MCF 10A (cell line): ENCODE measurements at regions not wholly inside any gene's neighbourhood (a gene's known extent, or its start where the extent isn't known, plus 50 kb on each side); places are given as distances from the start of the nearest gene placed in this dataset.
"Not testable (repeated sequence)": the region's sequence is repeated elsewhere in the genome, so short reads cannot be mapped to it uniquely, and the experiment has no call there.

Source experiments
- BruUV-seq: library from RNA; stranded (reverse); fragments of 400-500 nt; replicated peaks from 2 replicates; lab custom pipeline; 2021; lab: Mats Ljungman, UMichigan
- CTCF ChIA-PET: fragments of 300-600 bp; sonication (Branson Sonifier 250); formaldehyde crosslinking; extraction: SDS; loops from one replicate; lab custom pipeline; 2021; ENCODE audit warnings: antibody characterized with exemption, inconsistent platforms; lab: Yijun Ruan, JAX
- POLR2A ChIA-PET: fragments of 300-600, 350-650 bp; sonication (Branson Sonifier 250); formaldehyde crosslinking; extraction: SDS; loops from one replicate; lab custom pipeline; 2020; ENCODE audit warnings: antibody characterized with exemption, inconsistent platforms; lab: Yijun Ruan, JAX
- DNase-seq: peaks from one replicate; pipeline ENCODE4 v3.0.0-alpha.2; 2018; ENCODE audit not compliant: unreplicated experiment
- H3K27ac Mint-ChIP-seq: one replicate; pipeline ENCODE4 v1.8.0; 2022; ENCODE audit warnings: mild to moderate bottlenecking, low read depth, mixed read lengths; ENCODE audit not compliant: unreplicated experiment
- H3K27me3 Mint-ChIP-seq: one replicate; pipeline ENCODE4 v1.8.0; 2022; ENCODE audit warnings: mixed read lengths; ENCODE audit not compliant: insufficient read depth, unreplicated experiment
- H3K36me3 Mint-ChIP-seq: one replicate; pipeline ENCODE4 v1.8.0; 2022; ENCODE audit warnings: mild to moderate bottlenecking, moderate library complexity, mixed read lengths; ENCODE audit not compliant: insufficient read depth, unreplicated experiment
- H3K4me1 Mint-ChIP-seq: one replicate; pipeline ENCODE4 v1.8.0; 2022; ENCODE audit warnings: mixed read lengths; ENCODE audit not compliant: insufficient read depth, unreplicated experiment
- H3K4me3 Mint-ChIP-seq: one replicate; pipeline ENCODE4 v1.8.0; 2022; ENCODE audit warnings: mild to moderate bottlenecking, moderate library complexity, mixed read lengths; ENCODE audit not compliant: unreplicated experiment
- H3K9me3 Mint-ChIP-seq: one replicate; pipeline ENCODE4 v1.8.0; 2022; ENCODE audit warnings: mixed read lengths; ENCODE audit not compliant: unreplicated experiment
- intact Hi-C: fragments of 100-400 bp; cut with micrococcal nuclease; formaldehyde crosslinking; loops from 2 replicates; pipeline ENCODE4 v1.14.1; 2022
- TF ChIP-seq, protein P1 (sequence below): fragments of 200-600 bp; IDR thresholded peaks from one replicate; pipeline ENCODE4 v1.8.0; 2022; ENCODE audit warnings: antibody characterized with exemption, mild to moderate bottlenecking; ENCODE audit not compliant: unreplicated experiment

DNA sequence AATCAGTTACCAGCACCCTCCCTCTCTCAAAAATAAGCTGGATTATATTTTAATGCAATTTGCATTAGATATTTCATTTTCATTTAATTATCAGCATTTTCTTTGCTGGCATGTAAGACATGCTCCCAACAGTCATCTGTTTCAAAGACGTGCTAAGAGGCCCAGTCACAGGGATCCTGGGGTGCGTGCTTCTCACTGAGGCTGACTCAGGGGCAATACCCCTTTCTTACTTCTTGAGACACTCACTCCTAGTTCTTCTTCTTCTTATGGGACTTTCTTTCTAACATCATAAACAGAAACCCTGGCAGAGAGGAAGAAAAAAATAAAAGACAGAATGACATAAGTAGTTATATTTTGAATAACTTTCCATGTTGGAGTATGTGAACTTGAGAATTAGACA is 372.1 kb upstream of the MEX3C start:
- Mint-ChIP-seq H3K4me3 (no peak overlapping the region), H3K27ac (no peak overlapping the region), H3K4me1 (no peaks in the 10 kb centered on the region), H3K36me3 (peaks cover 4% of the 10 kb centered on the region), H3K27me3 (no peaks in the 10 kb centered on the region), H3K9me3 (no peaks in the 10 kb centered on the region)
- ChIA-PET CTCF (no interaction called here), POLR2A (no interaction called here)
- intact Hi-C loops, result no loop called here
- TF ChIP-seq, protein P1, sequence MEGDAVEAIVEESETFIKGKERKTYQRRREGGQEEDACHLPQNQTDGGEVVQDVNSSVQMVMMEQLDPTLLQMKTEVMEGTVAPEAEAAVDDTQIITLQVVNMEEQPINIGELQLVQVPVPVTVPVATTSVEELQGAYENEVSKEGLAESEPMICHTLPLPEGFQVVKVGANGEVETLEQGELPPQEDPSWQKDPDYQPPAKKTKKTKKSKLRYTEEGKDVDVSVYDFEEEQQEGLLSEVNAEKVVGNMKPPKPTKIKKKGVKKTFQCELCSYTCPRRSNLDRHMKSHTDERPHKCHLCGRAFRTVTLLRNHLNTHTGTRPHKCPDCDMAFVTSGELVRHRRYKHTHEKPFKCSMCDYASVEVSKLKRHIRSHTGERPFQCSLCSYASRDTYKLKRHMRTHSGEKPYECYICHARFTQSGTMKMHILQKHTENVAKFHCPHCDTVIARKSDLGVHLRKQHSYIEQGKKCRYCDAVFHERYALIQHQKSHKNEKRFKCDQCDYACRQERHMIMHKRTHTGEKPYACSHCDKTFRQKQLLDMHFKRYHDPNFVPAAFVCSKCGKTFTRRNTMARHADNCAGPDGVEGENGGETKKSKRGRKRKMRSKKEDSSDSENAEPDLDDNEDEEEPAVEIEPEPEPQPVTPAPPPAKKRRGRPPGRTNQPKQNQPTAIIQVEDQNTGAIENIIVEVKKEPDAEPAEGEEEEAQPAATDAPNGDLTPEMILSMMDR, result no peak
- DNase-seq, result no peak
- BruUV-seq, result no TSS peak

DNA sequence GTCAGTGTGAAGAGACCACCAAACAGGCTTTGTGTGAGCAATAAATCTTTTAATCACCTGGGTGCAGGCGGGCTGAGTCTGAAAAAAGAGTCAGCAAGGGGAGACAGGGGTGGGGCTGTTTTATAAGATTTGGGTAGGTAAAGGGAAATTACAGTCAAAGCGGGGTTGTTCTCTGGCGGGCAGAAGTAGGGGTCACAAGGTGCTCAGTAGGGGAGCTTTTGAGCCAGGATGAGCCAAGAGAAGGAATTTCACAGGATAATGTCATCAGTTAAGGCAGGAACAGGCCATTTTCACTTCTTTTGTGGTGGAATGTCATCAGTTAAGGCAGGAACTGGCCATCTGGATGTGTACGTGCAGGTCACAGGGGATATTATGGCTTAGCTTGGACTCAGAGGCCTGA is 372.6 kb upstream of the MEX3C start:
- CTCF ChIA-PET, H3K9me3 Mint-ChIP-seq, H3K27me3 Mint-ChIP-seq, BruUV-seq, H3K36me3 Mint-ChIP-seq, DNase-seq, H3K4me3 Mint-ChIP-seq, H3K4me1 Mint-ChIP-seq, intact Hi-C loops, POLR2A ChIA-PET, H3K27ac Mint-ChIP-seq: not testable (repeated sequence)

DNA sequence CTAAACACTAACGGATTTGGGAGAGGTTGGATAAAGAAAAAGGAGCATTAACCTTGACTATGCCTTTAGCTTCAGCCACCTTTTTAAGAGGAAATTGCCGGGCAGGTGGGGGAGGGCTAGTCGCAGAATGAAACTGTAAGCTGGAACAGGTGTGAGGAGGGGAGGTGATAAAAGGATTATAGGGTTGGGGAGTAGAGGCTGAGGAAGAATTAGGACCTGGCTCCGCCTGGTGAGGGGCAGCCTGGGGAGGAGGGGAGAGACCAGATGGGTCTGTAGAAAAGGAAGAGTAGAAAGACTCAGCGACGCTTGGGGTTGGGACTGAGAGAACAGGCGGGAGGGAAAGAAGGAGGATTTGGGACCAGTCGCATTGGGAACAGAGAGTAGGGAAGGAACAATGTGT is 376.4 kb upstream of the MEX3C start:
- POLR2A ChIA-PET, H3K4me1 Mint-ChIP-seq, H3K27ac Mint-ChIP-seq, DNase-seq, H3K27me3 Mint-ChIP-seq, BruUV-seq, H3K9me3 Mint-ChIP-seq, H3K4me3 Mint-ChIP-seq, H3K36me3 Mint-ChIP-seq, intact Hi-C loops: not testable (repeated sequence)
- CTCF ChIA-PET, result interaction anchor here (0.7 kb wide), 1 partner anchor 234 kb away, joined by 3 read pairs; no protein-coding TSS in a partner anchor

DNA sequence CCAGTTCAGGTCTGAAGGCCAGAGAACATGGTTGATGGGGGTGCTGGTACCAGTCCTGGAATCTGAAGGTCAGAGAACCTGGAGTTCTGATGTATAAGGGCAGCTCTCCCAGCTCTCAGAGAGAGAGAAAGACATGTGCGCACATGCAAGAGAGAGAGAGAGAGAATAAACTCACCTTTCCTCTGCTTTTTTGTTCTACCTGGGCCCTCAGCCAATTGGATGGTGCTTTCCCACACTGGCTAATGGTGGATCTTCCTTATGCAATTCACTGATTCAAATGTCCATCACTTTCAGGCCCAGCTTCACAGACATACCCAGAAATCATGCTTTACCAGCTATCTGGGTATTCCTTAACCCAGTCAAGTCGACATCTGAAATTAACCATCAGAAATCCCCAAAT is 377.7 kb upstream of the MEX3C start:
- DNase-seq, result peak; percentile 48
- POLR2A ChIA-PET, result interaction anchor here (0.7 to 1.1 kb wide), 2 partner anchors 14 to 41 kb away, joined by 3 read pairs; no protein-coding TSS in a partner anchor
- TF ChIP-seq, protein P1, result no peak
- Mint-ChIP-seq H3K27ac (no peak overlapping the region), H3K9me3 (no peaks in the 10 kb centered on the region), H3K4me1 (no peaks in the 10 kb centered on the region), H3K4me3 (no peak overlapping the region), H3K36me3 (no peaks in the 10 kb centered on the region), H3K27me3 (no peaks in the 10 kb centered on the region)
- BruUV-seq, result no TSS peak
- CTCF ChIA-PET, result interaction anchor here (0.6 to 0.7 kb wide), 2 partner anchors 35 to 290 kb away, joined by 3 read pairs; no protein-coding TSS in a partner anchor
- intact Hi-C loops, result no loop called here

DNA sequence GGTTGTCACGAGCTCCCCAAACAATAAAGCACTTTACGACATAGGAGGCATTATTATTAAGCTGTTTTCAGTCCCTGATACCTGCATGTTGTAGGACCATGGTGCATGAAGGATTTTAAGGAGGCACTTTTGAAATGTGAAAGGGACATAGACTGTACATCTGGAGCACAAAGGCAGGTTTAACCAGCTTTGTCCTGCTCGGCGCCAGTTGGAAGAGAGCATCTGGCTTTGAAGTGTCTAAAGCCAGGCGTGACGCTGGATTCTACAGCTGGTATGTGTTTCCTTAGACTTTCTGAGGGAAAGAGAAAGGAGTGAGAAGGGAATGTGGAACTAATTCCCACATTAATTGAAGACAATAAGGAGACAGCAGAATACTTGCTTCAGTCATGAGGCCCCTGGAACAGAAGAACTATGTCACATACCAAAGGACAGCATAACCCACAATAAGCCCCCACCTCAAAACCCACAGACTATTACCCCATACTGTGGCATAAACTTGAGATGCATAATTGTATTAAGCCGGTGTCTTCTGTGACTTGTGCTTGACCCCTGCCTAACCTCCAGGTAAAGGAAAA is 381.0 kb upstream of the MEX3C start:
- ChIA-PET CTCF (interaction anchor here (0.9 kb wide), 1 partner anchor 19 kb away, joined by 3 read pairs; no protein-coding TSS in a partner anchor), POLR2A (no interaction called here)
- no TSS peak for BruUV-seq

More for the DNA sequence above, 381.0 kb upstream of the MEX3C start:
- TF ChIP-seq, protein P1, result no peak
- H3K4me3 Mint-ChIP-seq, result no peak overlapping the region
- no peaks in the 10 kb centered on the region for H3K36me3 Mint-ChIP-seq
- no peaks in the 10 kb centered on the region for H3K27me3 Mint-ChIP-seq
- no peak overlapping the region for H3K27ac Mint-ChIP-seq
- intact Hi-C loops, result no loop called here
- no peaks in the 10 kb centered on the region for H3K9me3 Mint-ChIP-seq
- no peak for DNase-seq
- H3K4me1 Mint-ChIP-seq, result no peaks in the 10 kb centered on the region
